NCI-H748 (cell line): ENCODE measurements at regions not wholly inside any gene's neighbourhood (a gene's known extent, or its start where the extent isn't known, plus 50 kb on each side); places are given as distances from the start of the nearest gene placed in this dataset.
"Not testable (repeated sequence)": the region's sequence is repeated elsewhere in the genome, so short reads cannot be mapped to it uniquely, and the experiment has no call there.

Experiments used
- DNase-seq: peaks from one replicate; lab custom pipeline; 2025; ENCODE audit not compliant: unreplicated experiment; lab: John Stamatoyannopoulos, UW

DNA sequence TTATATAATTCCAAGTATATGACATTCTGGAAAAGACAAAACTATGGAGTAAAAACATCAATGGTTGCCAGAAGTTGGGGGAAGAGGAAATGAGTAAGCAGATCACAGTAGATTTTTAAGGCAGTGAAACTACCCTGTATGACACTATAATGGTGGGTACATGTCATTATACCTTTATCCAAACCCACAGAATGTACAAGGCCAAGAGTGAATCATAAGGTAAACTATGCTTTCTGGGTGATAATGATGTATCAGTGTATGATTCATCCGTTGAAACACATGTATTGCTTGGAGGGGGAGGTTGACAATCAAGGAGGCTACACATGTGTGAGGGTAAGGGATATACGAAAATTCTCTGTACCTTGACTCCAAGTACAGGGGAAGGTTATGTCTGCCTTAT is 862.7 kb downstream of the PLA2G4A start:
- no peak for DNase-seq

DNA sequence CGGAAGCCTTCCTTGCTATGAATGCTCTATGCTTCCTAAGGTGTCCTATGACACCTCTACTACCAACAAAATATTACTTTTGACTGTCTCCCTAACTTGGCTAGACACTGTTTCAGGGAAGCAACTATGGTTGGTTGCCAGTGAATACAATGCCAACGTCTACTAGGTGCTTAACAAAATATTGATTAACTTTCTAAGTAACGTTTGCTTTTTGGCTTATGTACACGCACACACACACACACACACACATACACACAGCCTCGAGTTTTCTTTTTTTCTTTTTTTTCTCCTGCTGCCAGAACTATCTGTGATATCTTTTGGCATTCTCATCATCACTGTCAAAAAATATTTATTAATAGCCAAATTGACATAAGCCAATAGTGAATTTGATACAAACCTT is 864.0 kb downstream of the PLA2G4A start:
- DNase-seq, result peak; percentile 32

DNA sequence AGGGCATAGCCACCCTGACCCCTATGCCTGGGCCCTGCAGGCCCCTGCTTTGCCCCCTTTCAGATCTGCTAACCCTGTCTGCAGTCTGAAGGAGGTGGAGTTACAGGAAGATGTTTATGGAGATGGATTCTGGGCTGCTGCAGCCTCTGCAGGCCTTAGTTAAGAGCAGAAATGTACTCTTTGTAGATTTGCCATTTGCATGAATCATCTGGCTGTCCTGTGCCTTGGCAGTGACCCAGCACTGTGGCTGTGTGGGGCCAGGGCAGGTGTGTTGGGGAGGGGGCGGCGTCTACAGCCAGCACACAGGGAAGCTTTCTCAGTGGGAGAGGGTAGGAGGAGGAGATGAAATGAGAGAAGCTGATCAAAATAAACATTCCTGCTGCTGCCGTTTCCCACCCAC is 867.3 kb downstream of the PLA2G4A start:
- DNase-seq, result peak; percentile 13

DNA sequence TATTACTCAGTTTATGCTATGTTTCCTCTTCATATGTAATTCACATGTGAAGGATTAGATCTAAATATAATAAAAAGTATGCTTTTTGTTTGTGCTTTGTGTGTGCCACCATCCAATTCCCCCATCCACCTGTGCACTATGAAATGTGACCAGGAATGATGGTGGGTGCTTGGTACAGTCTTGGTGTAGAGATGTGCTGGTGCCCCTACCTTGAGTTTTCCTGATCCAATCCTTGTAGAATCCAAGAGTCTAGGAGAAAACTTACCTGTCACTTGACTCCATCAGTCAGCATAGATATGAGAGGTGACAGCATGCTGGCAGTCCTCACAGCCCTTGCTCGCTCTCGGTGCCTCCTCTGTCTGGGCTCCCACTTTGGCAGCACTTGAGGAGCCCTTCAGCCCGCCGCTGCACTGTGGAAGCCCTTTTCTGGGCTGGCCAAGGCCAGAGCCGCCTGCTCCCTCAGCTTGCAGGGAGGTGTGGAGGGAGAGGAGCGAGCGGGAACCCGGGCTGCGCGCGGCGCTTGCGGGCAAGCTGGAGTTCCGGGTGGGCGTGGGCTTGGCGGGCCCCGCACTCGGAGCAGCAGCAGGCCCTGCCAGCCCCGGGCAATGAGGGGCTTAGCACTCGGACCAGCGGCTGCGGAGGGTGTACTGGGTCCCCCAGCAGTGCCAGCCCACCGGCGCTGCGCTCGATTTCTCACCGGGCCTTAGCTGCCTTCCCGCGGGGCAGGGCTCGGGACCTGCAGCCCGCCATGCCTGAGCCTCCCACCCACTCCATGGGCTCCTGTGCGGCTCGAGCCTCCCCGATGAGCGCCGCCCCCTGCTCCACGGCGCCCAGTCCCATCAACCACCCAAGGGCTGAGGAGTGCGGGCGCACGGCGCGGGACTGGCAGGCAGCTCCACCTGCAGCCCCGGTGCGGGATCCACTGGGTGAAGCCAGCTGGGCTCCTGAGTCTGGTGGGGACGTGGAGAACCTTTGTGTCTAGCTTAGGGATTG is 874.7 kb downstream of the PLA2G4A start:
- DNase-seq, result not testable (repeated sequence)

DNA sequence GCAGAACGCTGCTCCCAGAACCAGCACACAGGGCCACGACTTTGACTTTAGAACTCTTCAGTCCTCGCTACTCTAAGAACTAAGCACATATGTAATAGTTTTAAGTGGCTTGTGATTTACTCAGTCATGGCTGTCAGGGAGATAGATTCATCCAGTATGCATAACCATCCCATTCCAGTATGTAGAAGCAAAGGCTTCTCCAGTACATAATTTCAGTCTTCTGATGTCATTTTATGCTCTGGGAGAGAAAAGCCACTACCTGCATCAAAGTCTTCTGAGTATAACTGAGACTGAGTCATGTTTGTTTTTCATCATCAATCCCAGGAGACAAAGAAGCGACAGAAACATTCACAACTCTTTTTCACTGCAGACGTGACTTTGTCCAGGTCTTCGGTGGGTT is 885.7 kb downstream of the PLA2G4A start:
- no peak for DNase-seq

DNA sequence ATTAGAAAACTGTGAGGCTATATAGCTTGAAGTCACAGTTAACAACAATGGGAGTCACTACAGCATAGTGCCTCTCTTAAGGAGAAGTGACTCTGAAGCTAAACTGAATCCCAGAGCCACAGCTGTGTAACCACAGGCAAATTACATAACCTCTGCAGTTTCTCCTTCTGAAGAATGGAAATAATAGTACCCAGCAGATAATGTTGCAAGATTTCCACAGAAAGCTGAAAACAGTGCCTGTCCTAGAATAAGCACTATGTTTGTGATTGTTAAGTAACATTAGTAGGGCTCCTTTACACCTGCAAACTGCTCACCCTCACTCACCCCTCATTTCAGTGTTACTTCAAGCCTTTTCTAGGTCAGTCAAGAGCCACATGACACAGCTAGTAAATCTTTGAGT is 886.7 kb downstream of the PLA2G4A start:
- no peak for DNase-seq

DNA sequence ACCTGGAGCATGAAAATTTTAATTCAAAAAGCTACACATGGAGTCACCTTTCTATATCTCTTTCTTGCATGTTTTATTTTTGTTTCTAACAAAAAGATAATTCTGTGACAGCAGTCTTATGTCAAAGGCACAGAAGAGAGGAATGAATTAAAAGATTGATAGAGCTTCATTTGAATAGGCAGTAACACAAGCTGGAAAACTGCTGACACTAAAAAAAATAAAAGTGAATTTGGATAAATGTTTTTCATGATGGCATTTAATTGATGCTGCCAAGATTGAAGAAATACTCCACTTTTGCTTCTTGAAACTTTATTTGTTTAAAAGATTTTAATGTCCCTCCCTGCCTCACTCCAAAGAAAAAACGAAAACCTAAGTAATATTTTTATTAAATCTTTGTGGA is 887.4 kb downstream of the PLA2G4A start:
- DNase-seq, result no peak

DNA sequence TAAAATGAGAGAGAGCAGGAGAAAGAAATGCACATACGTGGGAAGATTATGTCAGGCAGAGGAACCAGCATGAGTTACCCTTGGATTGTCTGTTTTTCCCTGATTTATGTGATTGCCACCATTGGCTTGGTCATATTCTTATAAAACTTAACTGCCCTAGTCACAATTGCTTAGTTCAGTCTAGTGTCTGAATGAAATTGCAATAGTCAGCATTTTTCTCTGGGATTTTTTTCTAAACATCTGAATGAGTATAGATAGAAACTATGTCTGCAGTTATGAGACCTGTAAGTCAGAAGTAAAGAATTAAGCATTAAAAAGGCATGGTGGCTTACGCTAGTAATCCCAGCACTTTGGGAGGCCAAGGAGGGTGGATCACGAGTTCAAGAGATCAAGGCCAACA is 889.8 kb downstream of the PLA2G4A start:
- DNase-seq, result no peak

DNA sequence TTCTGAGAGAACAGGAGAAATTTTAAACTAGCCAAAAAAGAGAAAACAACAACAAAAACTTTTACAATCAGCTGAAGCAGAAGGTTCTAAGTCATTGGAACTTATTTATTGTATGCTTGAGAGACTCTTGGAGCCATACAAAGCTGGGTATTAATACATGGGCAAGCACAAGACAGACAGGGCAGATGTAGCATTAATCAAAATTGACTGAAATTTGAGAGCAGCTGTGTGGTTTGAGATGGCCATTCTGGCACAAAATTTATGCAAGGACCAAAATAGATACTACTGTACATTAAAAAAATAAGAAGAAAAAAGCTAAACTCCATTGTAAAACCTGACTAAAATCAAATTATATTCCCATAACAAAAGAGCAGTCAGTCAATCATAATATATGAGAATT is 892.5 kb downstream of the PLA2G4A start:
- DNase-seq, result peak; percentile 6

DNA sequence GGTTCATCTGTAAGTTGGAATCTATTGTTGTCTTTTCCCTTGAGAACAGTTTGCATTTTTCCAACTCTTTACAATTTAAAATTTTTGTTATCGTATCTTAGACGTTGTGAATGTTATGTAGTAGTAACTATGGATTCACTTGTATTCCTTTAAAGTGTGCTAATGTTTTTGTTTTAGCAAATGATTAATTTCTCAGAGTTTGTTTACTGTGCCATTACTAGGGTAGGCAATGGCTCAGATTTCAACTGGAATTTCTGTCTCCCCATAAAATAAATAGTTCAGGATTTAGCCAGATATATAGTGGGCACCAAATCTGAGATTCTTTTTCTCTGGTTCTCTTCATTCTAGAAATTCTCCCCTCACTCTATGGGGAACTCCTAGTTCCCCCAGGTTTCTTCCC is 896.5 kb downstream of the PLA2G4A start:
- no peak for DNase-seq

DNA sequence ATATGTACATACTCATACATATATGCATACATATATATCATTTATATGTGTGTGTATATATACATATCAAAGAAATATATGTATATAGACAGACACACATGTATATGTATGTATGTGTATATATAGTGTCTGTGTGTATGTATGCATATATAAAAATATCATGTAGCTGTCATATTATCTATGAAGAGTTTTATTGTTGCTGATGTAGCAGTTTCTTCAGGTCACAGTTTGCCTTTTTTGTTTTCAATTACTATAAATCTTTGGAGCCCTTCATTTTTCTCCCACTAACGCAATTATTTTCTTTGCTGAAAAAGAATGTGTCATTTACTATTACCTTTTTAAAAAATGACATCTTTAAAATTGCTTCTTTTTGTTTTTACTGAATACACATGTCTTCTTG is 904.5 kb downstream of the PLA2G4A start:
- DNase-seq, result no peak

DNA sequence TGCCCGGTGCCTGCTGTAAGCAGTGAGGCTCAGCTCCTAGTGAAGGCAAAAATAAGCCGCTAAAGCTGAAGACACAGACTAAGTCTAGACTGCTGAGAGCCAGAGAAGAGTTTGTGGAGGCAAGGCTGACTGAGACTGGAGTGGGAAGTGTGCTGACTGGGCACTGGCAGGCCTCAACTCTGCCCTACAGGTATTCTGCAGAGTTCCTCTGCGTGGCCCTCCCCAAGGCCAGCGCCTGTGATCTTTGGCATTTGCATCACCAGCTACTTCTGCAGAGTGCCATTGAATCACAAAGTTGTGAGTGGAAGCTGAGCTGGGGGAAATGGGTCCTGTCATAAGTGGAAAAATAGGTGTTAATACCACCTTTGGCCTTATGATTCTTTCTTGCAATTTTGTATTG is 905.7 kb downstream of the PLA2G4A start:
- no peak for DNase-seq

DNA sequence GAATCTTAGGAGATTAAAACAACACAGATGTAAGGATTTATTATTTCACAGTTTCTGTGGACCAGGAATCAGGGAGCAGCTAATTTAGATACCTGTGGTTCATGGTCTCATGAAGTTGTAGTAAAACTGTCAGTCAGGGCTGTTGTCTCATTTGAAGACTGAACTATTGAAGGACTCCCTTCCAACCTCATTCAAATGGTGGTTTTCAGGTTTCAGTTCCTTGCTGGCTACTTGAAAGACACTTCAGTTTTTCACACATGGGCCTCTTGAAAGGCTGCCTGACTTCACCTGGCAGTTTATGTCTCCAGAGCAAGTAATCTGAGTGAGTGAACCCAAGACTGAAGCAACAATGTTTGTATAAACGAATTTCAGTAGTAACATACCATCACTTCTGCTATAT is 915.9 kb downstream of the PLA2G4A start:
- DNase-seq, result no peak

DNA sequence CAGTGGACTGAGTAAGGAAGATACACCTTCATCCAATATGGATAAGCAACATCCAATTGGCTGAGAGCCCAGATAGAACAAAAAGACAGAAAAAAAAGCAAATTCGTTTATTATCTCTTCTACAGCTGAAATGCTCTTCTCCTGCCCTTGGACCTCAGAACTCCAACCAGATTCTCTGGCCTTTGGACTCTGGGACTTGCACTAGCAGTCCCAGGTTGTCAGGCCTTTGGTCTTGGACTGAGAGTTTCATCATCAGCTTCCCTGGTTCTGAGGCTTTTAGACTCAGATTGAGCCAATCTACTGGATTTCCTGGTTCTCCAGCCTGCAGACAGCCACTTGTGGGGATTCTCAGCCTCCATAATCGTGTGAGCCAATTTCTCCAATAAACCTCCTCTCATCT is 926.8 kb downstream of the PLA2G4A start:
- DNase-seq, result no peak

DNA sequence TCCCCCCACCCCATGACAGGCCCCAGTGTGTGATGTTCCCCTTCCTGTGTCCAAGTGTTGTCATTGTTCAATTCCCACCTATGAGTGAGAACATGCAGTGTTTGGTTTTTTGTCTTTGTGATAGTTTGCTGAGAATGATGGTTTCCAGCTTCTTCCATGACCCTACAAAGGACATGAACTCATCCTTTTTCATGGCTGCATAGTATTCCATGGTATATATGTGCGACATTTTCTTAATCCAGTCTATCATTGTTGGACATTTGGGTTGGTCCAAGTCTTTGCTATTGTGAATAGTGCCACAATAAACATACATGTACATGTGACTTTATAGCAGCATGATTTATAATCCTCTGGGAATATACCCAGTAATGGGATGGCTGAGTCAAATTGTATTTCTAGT is 927.9 kb downstream of the PLA2G4A start:
- not testable (repeated sequence) for DNase-seq

DNA sequence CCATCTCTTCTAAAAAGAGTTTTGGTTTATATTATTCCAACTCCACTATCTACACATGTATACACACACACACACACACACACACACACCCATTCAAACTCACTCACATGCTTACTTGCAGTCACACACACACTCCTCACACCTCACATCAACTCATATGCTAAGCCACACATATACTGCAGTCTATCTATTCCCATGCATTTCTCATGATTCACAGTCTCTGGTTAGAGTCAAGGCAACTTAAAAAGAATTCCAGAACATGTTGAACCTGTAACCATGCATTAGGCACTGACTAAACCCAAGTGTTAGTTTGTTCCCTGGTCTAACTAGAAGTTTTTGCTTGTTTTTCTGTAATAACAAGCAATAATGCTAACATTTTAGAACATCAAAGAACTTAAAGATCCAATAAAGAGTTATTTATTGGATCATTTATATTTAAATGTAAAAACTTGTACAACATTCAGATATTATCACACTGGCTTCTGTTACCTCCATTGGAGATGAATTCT is 931.1 kb downstream of the PLA2G4A start:
- DNase-seq, result no peak

DNA sequence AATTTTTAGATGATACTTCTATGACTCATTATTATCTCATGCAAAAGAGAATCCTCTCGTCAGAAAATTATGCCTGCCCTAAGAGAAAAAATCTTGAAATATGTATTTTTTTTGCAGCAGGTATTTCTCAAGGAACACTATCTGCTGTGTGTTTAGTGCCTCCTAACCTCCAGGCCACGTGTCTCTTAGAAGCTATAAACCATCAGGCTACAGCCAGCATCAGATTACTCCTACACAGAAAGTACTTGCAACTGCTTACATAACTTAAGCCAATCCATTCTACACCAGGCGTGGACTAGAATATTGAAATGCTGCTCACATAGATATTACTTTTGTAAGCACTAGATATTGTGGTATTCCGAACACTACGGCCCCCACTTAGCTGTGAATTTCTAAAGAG is 933.4 kb downstream of the PLA2G4A start:
- DNase-seq, result no peak

DNA sequence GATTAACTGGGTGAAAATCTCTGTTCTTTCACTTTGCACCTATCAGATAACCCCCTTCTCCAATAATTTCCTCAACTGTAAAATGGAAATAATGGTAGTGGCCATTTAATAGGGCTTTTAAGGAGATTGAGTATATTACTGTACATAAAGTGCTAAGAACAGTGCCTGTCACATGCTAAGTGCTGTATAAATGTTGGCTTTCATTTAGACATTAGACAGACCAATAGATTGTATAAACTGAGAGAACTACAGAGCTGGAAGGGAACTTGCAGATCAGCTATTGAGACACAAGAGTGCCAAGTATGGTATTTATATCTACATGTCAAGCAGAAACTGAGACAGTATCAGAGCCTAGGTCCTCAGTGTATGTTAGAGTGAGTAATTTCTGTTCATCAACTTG is 934.7 kb downstream of the PLA2G4A start:
- no peak for DNase-seq

DNA sequence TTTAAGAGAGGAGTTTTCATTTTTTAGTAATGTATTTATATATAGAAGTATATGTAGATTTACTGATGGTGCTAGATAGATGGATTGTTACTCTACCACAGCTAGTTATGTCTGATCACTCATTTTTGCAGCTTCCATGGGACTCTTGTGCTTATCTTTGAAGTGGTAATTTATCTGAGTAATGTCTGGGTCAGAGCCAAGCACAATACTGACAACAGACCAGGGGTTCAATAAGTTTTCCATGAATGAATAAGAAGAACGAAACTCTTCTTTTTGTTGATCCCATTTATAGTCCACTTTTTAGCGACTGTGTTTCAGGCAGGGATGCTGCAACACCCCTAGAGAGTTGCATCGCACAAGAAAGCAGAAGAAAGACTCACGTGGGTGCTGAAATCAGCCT is 935.2 kb downstream of the PLA2G4A start:
- DNase-seq, result no peak

DNA sequence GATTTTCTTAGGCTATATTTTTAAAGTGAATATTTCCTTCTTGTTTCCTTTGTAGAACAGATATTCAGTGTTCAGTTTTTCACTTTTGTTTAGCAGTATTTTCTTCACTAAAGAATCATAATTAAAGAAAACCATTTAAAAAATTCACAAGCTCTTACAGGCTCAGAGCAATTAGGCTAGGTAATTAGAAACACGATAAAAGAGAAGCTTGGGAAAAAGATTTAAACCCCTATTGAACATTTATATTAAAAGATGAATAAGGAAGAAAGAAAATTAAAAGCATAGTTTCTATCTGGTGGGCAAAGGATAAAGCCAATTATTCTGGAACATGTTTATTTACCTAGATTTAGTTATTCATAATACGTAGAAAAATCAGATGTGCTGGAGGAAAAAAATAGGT is 942.6 kb downstream of the PLA2G4A start:
- no peak for DNase-seq

DNA sequence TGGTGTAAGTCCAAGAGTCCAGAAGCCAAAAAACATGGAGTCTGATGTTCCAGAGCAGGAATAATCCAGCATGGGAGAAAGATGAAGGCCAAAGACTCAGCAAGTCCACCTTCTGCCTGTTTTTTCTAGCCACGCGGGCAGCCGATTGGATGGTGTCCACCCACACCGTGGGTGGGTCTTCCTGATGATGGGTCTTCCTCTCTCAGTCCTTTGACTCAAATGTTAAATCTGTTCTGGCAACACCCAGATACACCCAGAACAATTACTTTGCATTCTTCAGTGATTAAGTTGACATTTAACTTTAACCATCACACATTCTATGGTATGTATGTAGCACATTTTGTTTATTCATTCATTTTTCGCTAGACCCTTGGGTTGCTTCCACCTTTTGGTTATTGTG is 944.4 kb downstream of the PLA2G4A start:
- DNase-seq, result no peak

DNA sequence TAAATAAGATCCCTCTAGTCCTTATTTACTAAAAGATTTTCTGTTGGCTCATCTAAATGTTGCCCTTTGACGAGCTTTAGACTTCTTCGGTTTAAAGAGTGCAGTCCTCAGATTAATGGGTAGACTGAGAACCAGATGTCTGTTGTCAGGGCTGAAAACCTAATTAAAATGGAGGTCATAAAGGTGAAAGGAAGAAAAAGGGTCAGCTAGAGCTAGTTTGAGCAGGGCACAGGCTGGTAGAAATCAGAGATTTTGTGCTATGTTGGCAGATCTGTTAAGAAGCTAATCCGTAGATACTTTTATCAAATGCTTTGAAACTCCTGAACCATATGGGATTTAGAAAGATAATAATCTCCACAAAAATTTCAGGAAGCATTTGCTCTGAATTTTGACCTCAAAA is 959.0 kb downstream of the PLA2G4A start:
- no peak for DNase-seq

DNA sequence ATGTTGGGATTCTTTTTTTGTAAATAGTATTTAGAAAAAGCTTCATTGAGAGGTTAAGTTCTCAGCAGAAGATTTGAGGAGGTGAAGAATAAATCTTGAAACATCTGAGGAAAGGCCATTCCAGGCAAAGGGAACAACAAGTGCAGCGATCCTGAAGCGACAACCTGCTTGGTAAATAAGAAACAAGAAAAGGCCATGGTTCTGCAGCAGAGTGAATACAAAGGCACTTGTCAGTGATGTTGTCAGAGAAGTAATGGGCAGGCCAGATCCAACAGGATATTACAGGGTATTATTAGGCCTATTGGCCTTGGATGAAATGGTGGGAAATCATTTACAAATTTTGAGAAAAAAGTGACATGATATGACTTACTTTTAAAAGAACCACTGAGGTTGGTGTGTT is 960.0 kb downstream of the PLA2G4A start:
- peak; percentile 31 for DNase-seq
